Neuronal stem cell (in vitro differentiated cells): ENCODE measurements at regions not wholly inside any gene's neighbourhood (a gene's known extent, or its start where the extent isn't known, plus 50 kb on each side); places are given as distances from the start of the nearest gene placed in this dataset.

Experiments used
- DNase-seq: peaks from one replicate; pipeline ENCODE4 v3.0.0-alpha.2; 2013; ENCODE audit warnings: low spot score
- H2AFZ ChIP-seq: one replicate; pipeline ENCODE4 v1.6.1; 2013; ENCODE audit warnings: mild to moderate bottlenecking, low read length, inconsistent platforms
- H2AK5ac ChIP-seq: 2 replicates; pipeline ENCODE4 v1.6.1; 2013; ENCODE audit warnings: low read depth, mild to moderate bottlenecking, inconsistent platforms, low read length, moderate library complexity, mixed read lengths
- H2BK120ac ChIP-seq: 2 replicates; pipeline ENCODE4 v1.6.1; 2013; ENCODE audit warnings: low read depth, mild to moderate bottlenecking, inconsistent platforms, low read length, moderate library complexity, mixed read lengths
- H2BK12ac ChIP-seq: one replicate; pipeline ENCODE4 v1.6.1; 2013; ENCODE audit warnings: low read length, inconsistent platforms
- H2BK15ac ChIP-seq: 2 replicates; pipeline ENCODE4 v1.6.1; 2013; ENCODE audit warnings: mild to moderate bottlenecking, low read length, inconsistent platforms, mixed read lengths
- H2BK5ac ChIP-seq: one replicate; pipeline ENCODE4 v1.6.1; 2013; ENCODE audit warnings: inconsistent platforms, mild to moderate bottlenecking, low read length, moderate library complexity
- H3K14ac ChIP-seq: one replicate; pipeline ENCODE4 v1.6.1; 2013; ENCODE audit warnings: low read length, inconsistent platforms
- H3K18ac ChIP-seq: 2 replicates; pipeline ENCODE4 v1.6.1; 2013; ENCODE audit warnings: low read length, inconsistent platforms
- H3K23ac ChIP-seq: 2 replicates; pipeline ENCODE4 v1.6.1; 2013; ENCODE audit warnings: low read depth, mild to moderate bottlenecking, mixed read lengths, low read length, inconsistent platforms; ENCODE audit not compliant: poor library complexity
- H3K27ac ChIP-seq: replicated peaks from 3 replicates; pipeline ENCODE4 v1.5.1; 2013; ENCODE audit warnings: low read length, inconsistent platforms
- H3K27me3 ChIP-seq, 3 experiments: 2 replicates each; pipeline ENCODE4 v1.6.1; 2013; ENCODE audit warnings: low read length in 3 of 3, mild to moderate bottlenecking in 2 of 3, inconsistent platforms in 1 of 3, low read depth in 1 of 3, mixed read lengths in 1 of 3, moderate library complexity in 1 of 3; ENCODE audit not compliant: control insufficient read depth in 3 of 3, insufficient read depth in 3 of 3
- H3K36me3 ChIP-seq, 2 donors: replicated peaks in 1 of 2; 2 replicates each; pipeline ENCODE4 v1.6.1; 2013; ENCODE audit warnings: low read length in 2 of 2; ENCODE audit not compliant: control insufficient read depth in 2 of 2, insufficient read depth in 2 of 2
- H3K4ac ChIP-seq: 2 replicates; pipeline ENCODE4 v1.6.1; 2013; ENCODE audit warnings: inconsistent platforms, mild to moderate bottlenecking, low read length, moderate library complexity
- H3K4me1 ChIP-seq, 2 donors: 1 replicate in 1 of 2; 2 replicates in 1 of 2; pipeline ENCODE4 v1.6.1; 2013; ENCODE audit warnings: low read length in 2 of 2, low read depth in 1 of 2; ENCODE audit not compliant: control insufficient read depth in 2 of 2, insufficient read depth in 1 of 2
- H3K4me2 ChIP-seq: one replicate; pipeline ENCODE4 v1.6.1; 2013; ENCODE audit warnings: mild to moderate bottlenecking, low read length, inconsistent platforms; ENCODE audit not compliant: insufficient read depth, poor library complexity, severe bottlenecking
- H3K4me3 ChIP-seq, 2 donors: 2 replicates each; pipeline ENCODE4 v1.5.1; 2013; ENCODE audit warnings: low read length in 2 of 2, mild to moderate bottlenecking in 2 of 2, inconsistent platforms in 1 of 2, moderate library complexity in 1 of 2
- H3K79me1 ChIP-seq: one replicate; pipeline ENCODE4 v1.6.1; 2013; ENCODE audit warnings: low read depth, mild to moderate bottlenecking, inconsistent platforms, low read length, moderate library complexity
- H3K9ac ChIP-seq: one replicate; pipeline ENCODE4 v1.6.1; 2013; ENCODE audit warnings: mild to moderate bottlenecking, low read depth, low read length, inconsistent platforms; ENCODE audit not compliant: poor library complexity
- H3K9me3 ChIP-seq, 2 donors: replicated peaks in 1 of 2; 2 replicates each; pipeline versions ENCODE3 to v1.6.1; 2013; ENCODE audit warnings: low read length in 2 of 2, mild to moderate bottlenecking in 2 of 2, inconsistent platforms in 1 of 2, low read depth in 1 of 2, mixed read lengths in 1 of 2, moderate library complexity in 1 of 2; ENCODE audit not compliant: control insufficient read depth in 2 of 2, insufficient read depth in 1 of 2
- H4K8ac ChIP-seq: one replicate; pipeline ENCODE4 v1.6.1; 2013; ENCODE audit warnings: low read depth, mild to moderate bottlenecking, inconsistent platforms, low read length, moderate library complexity
- H4K91ac ChIP-seq: one replicate; pipeline ENCODE4 v1.6.1; 2013; ENCODE audit warnings: low read length, low read depth, mild to moderate bottlenecking, inconsistent platforms; ENCODE audit not compliant: poor library complexity
- WGBS, 2 donors: extraction: QIAGEN DNeasy Blood & Tissue Kit; methylation state at CpG; one replicate each; pipeline ENCODE4 v1.1.7; 2013; ENCODE audit warnings: missing lambda C conversion rate in 2 of 2, mixed read lengths in 1 of 2; ENCODE audit not compliant: insufficient read length in 2 of 2, insufficient replicate concordance in 1 of 2; ENCODE audit errors: extremely low coverage in 2 of 2; 5-methylcytosine and 5-hydroxymethylcytosine counted together

GRCh38 chr18:25517881-25518715 lies 166.1 kb upstream of the ZNF521 start:
- no peak overlapping the region for H3K4me3 ChIP-seq
- H4K91ac ChIP-seq = no peak overlapping the region
- H2BK15ac ChIP-seq = no peak overlapping the region
- H3K27me3 ChIP-seq = no peaks in the 10 kb centered on the region
- no peaks in the 10 kb centered on the region for H3K36me3 ChIP-seq
- H3K27ac ChIP-seq = no peak overlapping the region
- H2BK12ac ChIP-seq = no peak overlapping the region
- no peak overlapping the region for H3K18ac ChIP-seq
- peaks cover 12 to 21% of the 10 kb centered on the region in 2 donors for H3K4me1 ChIP-seq
- H3K9ac ChIP-seq = no peak overlapping the region
- no peaks in the 10 kb centered on the region for H3K79me1 ChIP-seq
- WGBS, 2 donors = no CpG with 5 or more reads among the region's 6 CpGs
- no peak overlapping the region for H2BK120ac ChIP-seq
- H3K4me2 ChIP-seq = no peak overlapping the region
- H4K8ac ChIP-seq = no peak overlapping the region
- no peaks in the 10 kb centered on the region for H3K9me3 ChIP-seq
- no peak overlapping the region for H2AK5ac ChIP-seq
- H2AFZ ChIP-seq = peak overlapping the region; percentile 57
- H3K4ac ChIP-seq = no peak overlapping the region
- no peak overlapping the region for H3K23ac ChIP-seq
- no peak for DNase-seq
- no peak overlapping the region for H2BK5ac ChIP-seq
- H3K14ac ChIP-seq = no peak overlapping the region

- Histone ChIP-seq H3K27ac (peak overlapping the region; percentile 43), H2BK120ac (no peak overlapping the region), H3K4ac (no peak overlapping the region), H3K9ac (no peak overlapping the region), H3K23ac (no peak overlapping the region), H3K18ac (no peak overlapping the region), H2AK5ac (no peak overlapping the region), H2BK5ac (no peak overlapping the region), H3K4me2 (no peak overlapping the region), H3K4me1 (peaks cover 12 to 21% of the 10 kb centered on the region in 2 donors), H3K9me3 (peaks cover 0 to 2% of the 10 kb centered on the region in 2 donors), H3K4me3 (no peak overlapping the region), H3K79me1 (no peaks in the 10 kb centered on the region), H4K91ac (no peak overlapping the region), H3K14ac (no peak overlapping the region), H3K36me3 (no peaks in the 10 kb centered on the region), H3K27me3 (no peaks in the 10 kb centered on the region), H4K8ac (no peak overlapping the region), H2BK12ac (no peak overlapping the region), H2AFZ (no peak overlapping the region), H2BK15ac (no peak overlapping the region)
- WGBS, 2 donors = no CpG with 5 or more reads among the region's 7 CpGs
- DNase-seq = peak; percentile 18
These were observed 165.0 kb upstream of the ZNF521 start for GRCh38 chr18:25516747-25517498.

GRCh38 chr18:25516121-25516520 lies 164.2 kb upstream of the ZNF521 start:
- Histone ChIP-seq H3K4me1 (peaks cover 12 to 21% of the 10 kb centered on the region in 2 donors), H3K4me2 (no peak overlapping the region), H3K36me3 (no peaks in the 10 kb centered on the region), H2BK12ac (no peak overlapping the region), H3K9me3 (peaks cover 0 to 3% of the 10 kb centered on the region in 2 donors), H3K14ac (no peak overlapping the region), H2AK5ac (no peak overlapping the region), H3K23ac (no peak overlapping the region), H3K18ac (no peak overlapping the region), H2AFZ (no peak overlapping the region), H4K8ac (no peak overlapping the region), H3K4ac (no peak overlapping the region), H4K91ac (no peak overlapping the region), H2BK120ac (no peak overlapping the region), H3K9ac (no peak overlapping the region), H3K4me3 (no peak overlapping the region), H2BK15ac (no peak overlapping the region), H3K27ac (no peak overlapping the region), H3K79me1 (no peaks in the 10 kb centered on the region), H3K27me3 (no peaks in the 10 kb centered on the region), H2BK5ac (no peak overlapping the region)
- DNase-seq = no peak
- no CpG with 5 or more reads among the region's 5 CpGs for WGBS, 2 donors

GRCh38 chr18:25510096-25510495 lies 158.1 kb upstream of the ZNF521 start:
- Histone ChIP-seq H2AFZ (no peak overlapping the region), H3K23ac (no peak overlapping the region), H3K4me2 (no peak overlapping the region), H2BK120ac (no peak overlapping the region), H3K18ac (no peak overlapping the region), H3K27me3 (no peaks in the 10 kb centered on the region), H3K14ac (no peak overlapping the region), H3K4me1 (no peaks in the 10 kb centered on the region), H3K4ac (no peak overlapping the region), H2BK5ac (no peak overlapping the region), H3K27ac (no peak overlapping the region), H4K8ac (no peak overlapping the region), H2AK5ac (no peak overlapping the region), H3K9ac (no peak overlapping the region), H4K91ac (no peak overlapping the region), H3K9me3 (peaks cover 0 to 3% of the 10 kb centered on the region in 2 donors), H3K4me3 (no peak overlapping the region), H2BK15ac (no peak overlapping the region), H3K36me3 (no peaks in the 10 kb centered on the region), H3K79me1 (no peaks in the 10 kb centered on the region), H2BK12ac (no peak overlapping the region)
- no peak for DNase-seq
- WGBS, 2 donors = no CpG with 5 or more reads among the region's 2 CpGs
